HG03064 (cell line): ENCODE measurements at regions not wholly inside any gene's neighbourhood (a gene's known extent, or its start where the extent isn't known, plus 50 kb on each side); places are given as distances from the start of the nearest gene placed in this dataset.
"Not testable (repeated sequence)": the region's sequence is repeated elsewhere in the genome, so short reads cannot be mapped to it uniquely, and the experiment has no call there.

Experiments
- ATAC-seq: cut with Tn5 transposase; IDR thresholded peaks from one replicate; pipeline ENCODE4 v1.9.1; 2021; ENCODE audit warnings: low read depth; ENCODE audit not compliant: unreplicated experiment

DNA sequence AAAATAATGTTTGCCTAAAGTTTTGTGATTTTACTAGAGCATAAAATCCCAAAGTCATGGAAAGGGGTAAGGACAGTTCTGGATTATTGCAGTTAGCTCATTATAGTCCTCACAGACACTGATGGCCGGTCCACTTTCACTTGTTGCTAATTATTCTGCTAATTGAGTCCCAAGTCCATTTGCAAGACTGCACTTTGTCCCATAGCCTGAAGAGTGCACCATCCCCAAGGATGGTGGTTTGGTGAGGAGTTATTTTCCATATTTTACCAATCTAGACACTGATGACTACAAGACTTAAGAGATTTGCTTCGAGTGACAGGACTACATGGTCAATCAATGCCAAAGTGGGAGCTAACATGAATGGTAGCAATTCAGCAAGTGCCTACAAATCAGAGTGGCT lies 181.8 kb upstream of the CACNA2D1 start:
- no peak for ATAC-seq

GRCh38 chr7:82624965-82625364 lies 181.4 kb upstream of the CACNA2D1 start:
- no peak for ATAC-seq

DNA sequence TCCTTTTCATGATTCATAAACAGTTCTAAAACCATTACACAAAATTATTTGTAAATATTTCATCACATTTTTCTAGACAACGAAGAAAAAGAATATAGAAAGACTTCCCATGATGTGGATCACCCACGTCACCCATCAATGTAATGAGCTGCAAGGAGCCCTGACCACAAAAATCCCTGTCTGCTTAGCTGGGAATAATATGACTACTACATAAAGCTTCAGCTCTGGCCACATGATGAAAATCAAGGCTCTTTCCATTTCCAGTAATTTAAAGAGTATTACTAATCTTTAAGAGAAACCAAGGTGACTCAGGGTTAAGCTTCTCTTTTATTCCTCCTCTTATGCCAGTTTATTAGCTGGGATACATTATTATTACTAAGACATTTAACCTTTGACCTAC lies 180.8 kb upstream of the CACNA2D1 start:
- no peak for ATAC-seq

GRCh38 chr7:82623812-82624211 lies 180.2 kb upstream of the CACNA2D1 start:
- no peak for ATAC-seq

- no peak for ATAC-seq
Measured at GRCh38 chr7:82617156-82617555, 173.6 kb upstream of the CACNA2D1 start.

DNA sequence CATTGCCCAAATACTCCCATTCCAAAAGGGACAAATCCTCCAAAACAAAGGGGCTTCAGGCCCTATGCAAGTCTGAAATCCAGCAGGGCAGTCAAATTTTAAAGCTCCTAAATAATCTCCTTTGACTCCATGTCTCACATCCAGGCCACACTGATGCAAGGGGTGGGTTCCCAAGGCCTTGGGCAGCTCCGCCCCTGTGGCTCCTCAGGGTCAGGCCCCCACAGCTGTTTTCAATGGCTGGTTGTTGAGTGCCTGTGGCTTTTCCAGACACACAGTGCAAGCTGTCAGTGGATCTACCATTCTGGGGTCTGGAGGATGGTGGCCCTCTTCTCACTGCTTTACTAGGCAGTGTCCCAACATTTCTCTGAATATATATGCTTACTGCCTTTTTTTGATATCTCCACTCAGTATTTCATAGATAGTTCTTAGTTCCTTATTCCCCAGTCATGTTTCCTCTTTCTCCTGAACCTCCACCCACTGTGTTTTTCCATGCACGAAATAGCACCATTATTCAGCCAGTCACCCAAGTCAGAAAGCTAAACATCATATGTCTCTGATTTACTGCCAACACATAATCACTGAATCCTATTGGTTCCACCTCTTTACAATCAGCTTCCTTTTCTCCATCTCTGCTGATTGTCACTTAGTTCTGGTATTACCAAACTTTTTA lies 172.6 kb upstream of the CACNA2D1 start:
- no peak for ATAC-seq

- no peak for ATAC-seq
Measured at GRCh38 chr7:82615527-82615926, 171.9 kb upstream of the CACNA2D1 start.

- ATAC-seq, result no peak
Measured at GRCh38 chr7:82609746-82610145, 166.2 kb upstream of the CACNA2D1 start.

- peak; percentile 55 for ATAC-seq
Measured at GRCh38 chr7:82605247-82605864, 161.8 kb upstream of the CACNA2D1 start.

GRCh38 chr7:82602066-82602465 lies 158.5 kb upstream of the CACNA2D1 start:
- ATAC-seq, result no peak

DNA sequence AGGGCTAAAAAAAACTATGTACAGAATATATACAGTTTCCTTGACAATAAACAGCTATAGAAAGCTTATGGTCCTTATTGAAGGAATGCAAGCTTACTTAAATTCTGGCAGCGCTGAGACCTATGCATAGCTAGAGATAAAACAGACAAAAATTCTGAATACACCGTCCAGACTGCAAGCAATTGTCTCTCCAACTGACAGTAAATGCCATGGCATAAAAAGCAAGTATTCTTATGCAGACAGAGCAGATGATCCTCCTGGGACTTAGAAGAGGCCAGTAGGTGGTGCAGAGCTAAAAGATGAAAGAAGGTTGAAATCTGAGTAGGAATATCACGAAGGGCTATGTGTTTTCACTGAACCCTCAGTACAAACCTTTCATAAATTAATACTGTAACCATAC lies 157.0 kb upstream of the CACNA2D1 start:
- no peak for ATAC-seq

DNA sequence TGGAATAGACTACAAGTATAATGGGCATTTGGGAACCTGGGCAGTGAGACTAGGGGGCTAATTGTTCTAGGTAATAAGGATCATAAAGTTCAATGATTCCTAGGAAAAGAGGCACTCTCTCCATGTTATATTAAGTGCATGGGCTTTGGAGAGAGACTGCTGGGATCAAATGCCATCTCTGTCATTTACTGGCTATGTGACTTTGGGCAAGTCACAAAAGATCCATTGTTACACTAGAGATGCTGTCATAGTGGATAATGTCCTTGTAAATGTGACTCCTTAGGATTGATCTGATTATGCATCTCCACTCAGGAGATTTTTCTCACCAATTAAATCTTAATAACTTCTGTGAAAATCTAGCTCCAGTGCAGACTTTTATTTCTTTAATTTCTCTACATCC lies 156.3 kb upstream of the CACNA2D1 start:
- no peak for ATAC-seq

GRCh38 chr7:82598958-82599357 lies 155.4 kb upstream of the CACNA2D1 start:
- no peak for ATAC-seq

DNA sequence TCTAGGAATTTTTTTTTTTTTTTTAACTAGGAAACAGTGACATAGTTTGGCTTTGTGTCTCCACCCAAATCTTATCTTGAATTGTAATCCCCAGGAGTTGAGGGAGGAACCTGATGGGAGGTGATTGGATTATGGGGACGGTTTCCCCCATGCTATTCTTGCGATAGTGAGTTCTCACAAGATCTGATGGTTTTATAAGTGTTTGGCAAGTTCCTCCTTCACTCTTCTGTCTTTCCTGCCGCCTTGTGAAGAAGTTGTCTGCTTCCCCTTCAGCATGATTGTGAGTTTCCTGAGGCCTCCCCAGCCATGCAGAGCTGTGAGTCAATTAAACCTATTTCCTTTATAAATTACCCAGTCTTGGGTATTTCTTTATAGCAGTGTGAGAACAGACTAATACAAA lies 152.2 kb upstream of the CACNA2D1 start:
- not testable (repeated sequence) for ATAC-seq

DNA sequence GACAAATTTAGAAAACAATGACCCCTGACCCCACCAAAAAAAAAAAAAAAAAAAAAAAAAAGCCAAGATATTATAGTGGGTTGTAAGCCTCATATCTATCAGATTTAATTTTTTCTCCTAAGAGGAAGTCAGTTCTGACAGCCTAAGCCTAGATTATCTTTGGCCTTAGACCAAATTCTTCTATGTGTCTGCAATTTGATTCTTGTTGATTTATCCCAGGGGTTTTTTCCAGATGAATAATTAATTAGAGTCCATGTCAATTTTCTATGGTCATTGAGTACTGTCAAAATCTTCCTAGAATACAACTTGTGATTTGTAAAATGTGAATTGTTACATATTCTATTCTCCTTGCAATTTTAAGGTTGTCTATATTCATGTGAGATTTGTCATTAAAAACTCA lies 151.6 kb upstream of the CACNA2D1 start:
- ATAC-seq, result no peak

GRCh38 chr7:82594665-82595064 lies 151.1 kb upstream of the CACNA2D1 start:
- no peak for ATAC-seq

GRCh38 chr7:82593780-82594179 lies 150.2 kb upstream of the CACNA2D1 start:
- no peak for ATAC-seq

DNA sequence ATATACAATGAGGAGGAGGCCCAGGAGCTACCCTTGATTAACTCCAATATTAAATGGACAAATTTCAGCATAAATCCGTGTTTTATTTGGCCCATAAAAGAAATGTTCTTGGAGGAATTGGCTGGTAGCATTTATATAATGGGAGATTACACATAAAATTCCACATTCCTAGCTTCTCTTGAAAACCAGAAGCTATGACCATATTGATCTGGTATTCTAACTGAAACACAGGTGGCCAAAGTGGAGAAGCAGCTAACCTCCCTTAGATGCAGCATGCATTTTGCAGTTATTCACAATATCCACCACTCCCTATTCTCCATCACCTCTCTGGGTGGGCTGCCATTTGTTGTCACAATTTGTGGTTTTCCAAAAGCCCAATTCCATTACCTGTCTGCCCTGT lies 148.8 kb upstream of the CACNA2D1 start:
- no peak for ATAC-seq

DNA sequence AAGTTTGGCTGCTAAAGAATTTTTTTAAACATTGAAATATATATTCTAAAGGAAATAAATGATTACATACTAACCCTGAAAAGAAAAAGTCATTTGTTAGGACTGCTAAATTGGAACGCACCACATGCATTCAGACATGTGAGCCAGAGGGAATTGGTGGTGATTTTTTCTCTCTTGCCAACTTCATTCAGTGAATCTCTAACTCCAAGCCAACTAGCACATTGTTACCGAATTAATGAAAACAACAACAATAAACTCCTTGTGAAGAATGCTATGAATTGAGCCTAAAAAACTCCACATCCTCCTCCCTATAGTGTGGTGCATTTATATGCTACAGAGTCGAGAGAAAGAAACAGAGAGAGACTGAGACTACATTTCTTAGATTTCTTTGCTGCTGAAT lies 135.5 kb upstream of the CACNA2D1 start:
- ATAC-seq, result no peak

- ATAC-seq, result no peak
Measured at GRCh38 chr7:82578430-82578829, 134.9 kb upstream of the CACNA2D1 start.

DNA sequence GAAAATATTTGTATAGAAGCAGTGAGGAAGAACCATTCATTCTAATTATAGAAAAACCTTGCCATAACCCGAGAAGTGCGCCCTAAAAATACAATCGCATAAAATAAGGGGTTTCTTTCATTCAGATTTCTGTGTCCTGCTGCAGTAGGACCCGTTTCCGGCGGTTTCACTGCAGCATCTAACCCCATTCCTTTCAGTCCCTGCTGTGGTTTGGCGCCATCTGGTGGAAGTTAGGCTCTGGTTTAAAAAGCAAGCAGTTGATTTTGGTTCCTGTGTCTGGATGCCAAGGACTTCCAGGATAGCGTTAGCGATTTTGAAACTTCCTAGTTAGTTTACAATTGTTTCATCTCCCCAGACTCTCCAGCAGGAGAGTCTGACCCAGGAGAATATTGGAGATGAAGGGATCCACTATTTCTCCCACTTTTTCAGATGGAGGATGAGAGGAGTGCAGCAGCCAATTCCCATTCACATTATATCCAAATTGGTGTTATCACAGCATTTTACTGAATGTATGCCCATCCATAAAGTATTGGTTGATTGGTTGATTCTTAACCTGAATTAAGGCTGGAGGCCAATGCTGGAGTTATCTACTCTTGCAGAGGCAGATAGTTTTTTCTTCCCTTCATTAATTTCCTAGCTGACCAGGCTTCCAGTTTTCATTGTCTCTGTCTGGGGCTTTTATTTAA lies 128.8 kb upstream of the CACNA2D1 start:
- ATAC-seq, result peak; percentile 97

DNA sequence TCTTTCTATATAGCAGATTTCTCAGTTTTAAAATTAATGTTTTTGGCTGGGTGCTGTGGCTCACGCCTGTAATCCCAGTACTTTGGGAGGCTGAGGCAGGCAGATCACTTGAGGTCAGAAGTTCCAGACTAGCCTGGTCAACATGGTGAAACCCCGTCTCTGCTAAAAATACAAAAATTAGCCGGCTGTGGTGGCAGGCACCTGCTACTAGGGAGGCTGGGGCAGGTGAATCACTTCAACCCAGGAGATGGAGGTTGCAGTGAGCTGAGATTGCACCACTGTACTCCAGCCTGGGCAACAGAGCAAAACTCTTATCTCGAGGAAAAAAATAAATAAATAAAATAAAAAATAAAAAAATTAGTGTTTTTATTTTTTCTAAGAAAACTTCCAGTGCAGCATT lies 127.5 kb upstream of the CACNA2D1 start:
- ATAC-seq, result not testable (repeated sequence)
